HCT116 (cell line): ENCODE measurements at regions not wholly inside any gene's neighbourhood (a gene's known extent, or its start where the extent isn't known, plus 50 kb on each side); places are given as distances from the start of the nearest gene placed in this dataset.

Experiments
- EZH2 ChIP-seq: fragments of 200-600 bp; sonication (generic); IDR thresholded peaks from 2 replicates; pipeline ENCODE4 v1.6.1; 2017; ENCODE audit warnings: antibody characterized with exemption, mixed run types
- POLR2A ChIP-seq: IDR thresholded peaks from 2 replicates; pipeline ENCODE4 v1.7.0; 2011; ENCODE audit warnings: borderline replicate concordance; ENCODE audit not compliant: insufficient read depth, insufficient read length; ENCODE audit errors: extremely low read depth
- TF ChIP-seq, protein P1 (sequence below), 3 experiments: fragments of 200-600 bp in 1 of 3; sonication (generic) in 1 of 3; IDR thresholded peaks in 2 of 3; conservative IDR thresholded peaks in 1 of 3; 2 replicates each; pipeline ENCODE4 v1.5.1; 2012 to 2017; ENCODE audit warnings: low read depth in 2 of 3, low read length in 2 of 3, antibody characterized with exemption in 1 of 3, borderline replicate concordance in 1 of 3, control low read depth in 1 of 3, mild to moderate bottlenecking in 1 of 3, mixed read lengths in 1 of 3, mixed run types in 1 of 3, moderate library complexity in 1 of 3; ENCODE audit not compliant: insufficient read depth in 1 of 3

- TF ChIP-seq POLR2A (no peak), EZH2 (no peak)
- TF ChIP-seq, protein P1, sequence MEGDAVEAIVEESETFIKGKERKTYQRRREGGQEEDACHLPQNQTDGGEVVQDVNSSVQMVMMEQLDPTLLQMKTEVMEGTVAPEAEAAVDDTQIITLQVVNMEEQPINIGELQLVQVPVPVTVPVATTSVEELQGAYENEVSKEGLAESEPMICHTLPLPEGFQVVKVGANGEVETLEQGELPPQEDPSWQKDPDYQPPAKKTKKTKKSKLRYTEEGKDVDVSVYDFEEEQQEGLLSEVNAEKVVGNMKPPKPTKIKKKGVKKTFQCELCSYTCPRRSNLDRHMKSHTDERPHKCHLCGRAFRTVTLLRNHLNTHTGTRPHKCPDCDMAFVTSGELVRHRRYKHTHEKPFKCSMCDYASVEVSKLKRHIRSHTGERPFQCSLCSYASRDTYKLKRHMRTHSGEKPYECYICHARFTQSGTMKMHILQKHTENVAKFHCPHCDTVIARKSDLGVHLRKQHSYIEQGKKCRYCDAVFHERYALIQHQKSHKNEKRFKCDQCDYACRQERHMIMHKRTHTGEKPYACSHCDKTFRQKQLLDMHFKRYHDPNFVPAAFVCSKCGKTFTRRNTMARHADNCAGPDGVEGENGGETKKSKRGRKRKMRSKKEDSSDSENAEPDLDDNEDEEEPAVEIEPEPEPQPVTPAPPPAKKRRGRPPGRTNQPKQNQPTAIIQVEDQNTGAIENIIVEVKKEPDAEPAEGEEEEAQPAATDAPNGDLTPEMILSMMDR (IDR thresholded peaks at IDR 0.05 in 2 of 3, conservative IDR thresholded peaks at IDR 0.05 in 1 of 3; ENCODE audit: borderline replicate concordance in 1 of 3, insufficient read depth in 1 of 3, low read depth in 2 of 3, low read length in 2 of 3) = no peak
Observed at GRCh38 chr2:116148361-116148760, 1666.1 kb upstream of the DDX18 start.
